Testis (tissue), 2 donors: ENCODE measurements at regions not wholly inside any gene's neighbourhood (a gene's known extent, or its start where the extent isn't known, plus 50 kb on each side); places are given as distances from the start of the nearest gene placed in this dataset.
"Not testable (repeated sequence)": the region's sequence is repeated elsewhere in the genome, so short reads cannot be mapped to it uniquely, and the experiment has no call there.

ENCODE experiments used
- DNase-seq: peaks from one replicate; pipeline ENCODE4 v3.0.0-alpha.2; 2019
- H3K27ac ChIP-seq, 2 donors: fragments of 200-600 bp; sonication (generic); one replicate each; pipeline ENCODE4 v1.5.1; 2019
- H3K27me3 ChIP-seq: fragments of 200-600 bp; sonication (generic); one replicate; pipeline ENCODE4 v1.5.1; 2019
- H3K36me3 ChIP-seq: fragments of 200-600 bp; sonication (generic); one replicate; pipeline ENCODE4 v1.5.1; 2017; ENCODE audit warnings: low read depth; ENCODE audit errors: missing control alignments
- H3K4me1 ChIP-seq: fragments of 200-600 bp; sonication (generic); one replicate; pipeline ENCODE4 v1.5.1; 2019
- H3K4me3 ChIP-seq, 2 donors: fragments of 200-600 bp; sonication (generic); one replicate each; pipeline ENCODE4 v1.5.1; 2017 to 2019
- H3K9me3 ChIP-seq: fragments of 200-600 bp; sonication (generic); one replicate; pipeline ENCODE4 v1.5.1; 2017
- POLR2A ChIP-seq: fragments of 450-650 bp; IDR thresholded peaks from one replicate; pipeline ENCODE4 v1.6.1; 2017; ENCODE audit warnings: antibody characterized with exemption, mild to moderate bottlenecking, moderate library complexity
- WGBS, 2 donors: methylation state at CpG; one replicate each; pipeline ENCODE4 v1.1.5; 2018; 5-methylcytosine and 5-hydroxymethylcytosine counted together
- intact Hi-C: fragments of 100-400 bp; cut with DNase I; formaldehyde crosslinking; loops from one replicate; pipeline ENCODE4 v1.15.1; 2023; ENCODE audit warnings: low total_unique reads
- TF ChIP-seq, protein P1 (sequence below), 3 experiments: fragments of 450-650 bp in 2 of 3; fragments of 200-600 bp in 1 of 3; sonication (generic) in 1 of 3; IDR thresholded peaks; one replicate each; pipeline ENCODE4 v1.5.1; 2016 to 2019; ENCODE audit warnings: antibody characterized with exemption in 3 of 3, mild to moderate bottlenecking in 2 of 3, moderate library complexity in 1 of 3

DNA sequence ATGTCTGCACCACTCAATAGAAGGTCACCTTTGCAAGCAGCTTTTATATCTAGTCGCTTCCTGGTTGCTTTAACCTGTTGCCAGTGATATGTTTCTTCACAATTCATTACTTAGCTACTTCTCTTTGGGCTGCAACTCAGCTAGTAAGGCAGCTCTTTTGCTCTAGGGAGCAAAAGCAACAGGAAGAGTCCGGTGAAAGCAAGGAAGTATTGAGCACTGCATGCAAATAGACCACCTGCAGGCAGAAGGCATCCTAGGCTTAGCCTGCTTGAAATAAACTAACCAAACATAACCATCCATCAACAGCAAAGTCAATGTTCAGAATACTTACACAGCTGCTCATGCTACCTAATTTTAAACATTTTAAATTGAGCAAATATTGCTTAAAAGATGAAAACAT, 529.2 kb upstream of the LINC00305 start:
- Histone ChIP-seq H3K4me3 (no peak overlapping the region), H3K36me3 (no peaks in the 10 kb centered on the region), H3K4me1 (no peaks in the 10 kb centered on the region), H3K9me3 (no peaks in the 10 kb centered on the region), H3K27me3 (no peaks in the 10 kb centered on the region), H3K27ac (no peak overlapping the region)
- no peak for TF ChIP-seq POLR2A
- TF ChIP-seq, protein P1, sequence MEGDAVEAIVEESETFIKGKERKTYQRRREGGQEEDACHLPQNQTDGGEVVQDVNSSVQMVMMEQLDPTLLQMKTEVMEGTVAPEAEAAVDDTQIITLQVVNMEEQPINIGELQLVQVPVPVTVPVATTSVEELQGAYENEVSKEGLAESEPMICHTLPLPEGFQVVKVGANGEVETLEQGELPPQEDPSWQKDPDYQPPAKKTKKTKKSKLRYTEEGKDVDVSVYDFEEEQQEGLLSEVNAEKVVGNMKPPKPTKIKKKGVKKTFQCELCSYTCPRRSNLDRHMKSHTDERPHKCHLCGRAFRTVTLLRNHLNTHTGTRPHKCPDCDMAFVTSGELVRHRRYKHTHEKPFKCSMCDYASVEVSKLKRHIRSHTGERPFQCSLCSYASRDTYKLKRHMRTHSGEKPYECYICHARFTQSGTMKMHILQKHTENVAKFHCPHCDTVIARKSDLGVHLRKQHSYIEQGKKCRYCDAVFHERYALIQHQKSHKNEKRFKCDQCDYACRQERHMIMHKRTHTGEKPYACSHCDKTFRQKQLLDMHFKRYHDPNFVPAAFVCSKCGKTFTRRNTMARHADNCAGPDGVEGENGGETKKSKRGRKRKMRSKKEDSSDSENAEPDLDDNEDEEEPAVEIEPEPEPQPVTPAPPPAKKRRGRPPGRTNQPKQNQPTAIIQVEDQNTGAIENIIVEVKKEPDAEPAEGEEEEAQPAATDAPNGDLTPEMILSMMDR (IDR thresholded peaks at IDR 0.05) = no peak
- no peak for DNase-seq
- intact Hi-C loops = no loop called here
- 82 to 85% methylated on average over 2 of the region's 2 CpGs for WGBS, 2 donors

DNA sequence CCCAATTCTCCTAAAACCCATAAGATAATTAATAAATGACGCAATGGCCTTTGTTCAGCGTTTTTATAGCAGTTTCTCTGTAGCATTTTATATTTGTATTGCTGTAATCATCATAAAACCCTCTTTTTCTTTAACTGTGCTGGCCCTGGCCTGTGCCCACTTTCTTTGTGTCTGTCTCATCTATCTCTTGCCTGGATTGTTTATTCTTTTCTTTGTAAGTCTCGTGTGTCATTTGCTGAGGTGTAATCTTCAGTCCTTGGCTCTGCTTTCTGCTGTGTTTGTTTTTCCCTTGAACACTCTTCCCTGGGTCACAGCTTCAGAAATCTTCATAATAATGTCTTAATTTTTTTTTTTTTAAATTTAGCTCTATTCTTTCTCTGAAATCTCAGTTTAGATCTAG, 525.8 kb upstream of the LINC00305 start:
- no peaks in the 10 kb centered on the region for H3K36me3 ChIP-seq
- H3K9me3 ChIP-seq = no peaks in the 10 kb centered on the region
- H3K27ac ChIP-seq = no peak overlapping the region
- no peak for TF ChIP-seq POLR2A
- TF ChIP-seq, protein P1 (IDR thresholded peaks at IDR 0.05) = no peak
- no peak overlapping the region for H3K4me3 ChIP-seq
- H3K4me1 ChIP-seq = no peaks in the 10 kb centered on the region
- intact Hi-C loops = no loop called here
- no peak for DNase-seq
- no peaks in the 10 kb centered on the region for H3K27me3 ChIP-seq
- 58 to 65% methylated on average over 3 of the region's 3 CpGs for WGBS, 2 donors

DNA sequence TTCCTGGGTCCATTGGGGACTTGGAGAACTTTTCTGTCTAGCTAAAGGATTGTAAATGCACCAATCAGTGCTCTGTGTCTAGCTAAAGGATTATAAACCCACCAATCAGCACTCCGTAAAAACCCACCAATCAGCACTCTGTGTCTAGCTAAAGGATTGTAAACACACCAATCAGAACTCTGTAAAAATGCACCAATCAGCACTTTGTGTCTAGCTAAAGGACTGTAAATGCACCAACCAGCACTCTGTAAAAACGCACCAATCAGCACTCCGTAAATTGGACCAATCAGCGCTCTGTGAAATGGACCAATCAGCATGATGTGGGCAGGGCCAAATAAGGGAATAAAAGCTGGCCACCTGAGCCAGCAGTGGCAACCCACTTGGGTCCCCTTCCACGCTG, 522.4 kb upstream of the LINC00305 start:
- H3K4me1 ChIP-seq, H3K36me3 ChIP-seq, intact Hi-C loops, H3K27ac ChIP-seq, H3K9me3 ChIP-seq, H3K4me3 ChIP-seq, H3K27me3 ChIP-seq: not testable (repeated sequence)
- peak; percentile 16 for DNase-seq
- WGBS, 2 donors = 76 to 78% methylated on average over 5 of the region's 5 CpGs

DNA sequence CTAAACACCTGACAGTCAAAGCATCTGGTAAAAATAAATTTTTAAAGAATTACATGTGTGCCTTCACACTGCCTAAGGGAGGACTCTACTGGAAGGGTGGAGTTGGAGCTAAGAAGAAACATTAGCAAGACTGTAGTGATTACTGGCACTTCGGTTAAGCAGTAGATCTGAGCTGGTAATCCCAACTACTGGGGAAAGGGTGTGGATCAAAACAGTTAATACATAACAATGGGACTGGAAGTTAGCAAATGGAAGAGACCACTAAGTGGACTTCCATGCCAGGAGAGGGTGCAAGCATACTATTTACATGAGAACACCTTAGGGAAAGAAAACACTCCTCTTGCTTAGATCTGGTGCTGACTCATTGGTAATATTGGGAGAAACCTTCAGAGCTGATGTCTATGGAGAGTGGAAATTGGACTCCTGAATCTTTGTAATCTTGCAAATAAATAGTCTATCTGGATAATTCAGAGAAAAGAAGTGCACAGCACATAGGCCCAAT, 519.6 kb upstream of the LINC00305 start:
- Histone ChIP-seq H3K27ac (no peak overlapping the region), H3K9me3 (no peaks in the 10 kb centered on the region), H3K4me1 (no peaks in the 10 kb centered on the region), H3K27me3 (no peaks in the 10 kb centered on the region), H3K4me3 (no peak overlapping the region), H3K36me3 (no peaks in the 10 kb centered on the region)
- no peak for DNase-seq
- intact Hi-C loops = no loop called here
- no peak for TF ChIP-seq POLR2A
- TF ChIP-seq, protein P1 (IDR thresholded peaks at IDR 0.05) = no peak
- 93 to 100% methylated on average over 1 of the region's 1 CpG for WGBS, 2 donors

DNA sequence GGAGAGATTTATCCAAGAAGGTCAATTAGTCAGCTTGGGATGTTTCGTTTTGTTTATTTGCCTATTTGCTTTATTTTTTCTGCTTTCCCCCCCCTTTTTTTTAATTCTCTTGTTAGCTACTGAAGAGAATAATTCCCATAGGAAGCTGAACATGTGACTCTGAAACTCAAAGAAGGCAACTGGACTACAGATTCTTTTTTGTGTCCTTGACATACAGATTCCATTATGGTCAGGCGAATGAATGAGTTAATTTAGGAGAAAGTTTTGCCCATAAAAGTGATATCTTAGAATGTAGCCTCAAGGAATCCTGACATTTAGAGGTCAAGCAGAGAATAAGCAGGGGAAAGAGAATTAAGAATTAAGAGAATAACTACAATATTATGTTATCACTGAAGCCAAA, 514.2 kb upstream of the LINC00305 start:
- H3K9me3 ChIP-seq = no peaks in the 10 kb centered on the region
- intact Hi-C loops = no loop called here
- 86 to 88% methylated on average over 2 of the region's 2 CpGs for WGBS, 2 donors
- no peak for DNase-seq
- no peaks in the 10 kb centered on the region for H3K27me3 ChIP-seq
- no peaks in the 10 kb centered on the region for H3K4me1 ChIP-seq
- H3K36me3 ChIP-seq = no peaks in the 10 kb centered on the region
- no peak overlapping the region for H3K27ac ChIP-seq
- no peak for TF ChIP-seq POLR2A
- TF ChIP-seq, protein P1 (IDR thresholded peaks at IDR 0.05) = no peak
- no peak overlapping the region for H3K4me3 ChIP-seq
